NCI-H446 treated with DMSO at 0.1 percent for 48 hours (cell line): ENCODE measurements at regions not wholly inside any gene's neighbourhood (a gene's known extent, or its start where the extent isn't known, plus 50 kb on each side); places are given as distances from the start of the nearest gene placed in this dataset.

Source experiments
- DNase-seq: peaks from one replicate; lab custom pipeline; 2025; lab: John Stamatoyannopoulos, UW

DNA sequence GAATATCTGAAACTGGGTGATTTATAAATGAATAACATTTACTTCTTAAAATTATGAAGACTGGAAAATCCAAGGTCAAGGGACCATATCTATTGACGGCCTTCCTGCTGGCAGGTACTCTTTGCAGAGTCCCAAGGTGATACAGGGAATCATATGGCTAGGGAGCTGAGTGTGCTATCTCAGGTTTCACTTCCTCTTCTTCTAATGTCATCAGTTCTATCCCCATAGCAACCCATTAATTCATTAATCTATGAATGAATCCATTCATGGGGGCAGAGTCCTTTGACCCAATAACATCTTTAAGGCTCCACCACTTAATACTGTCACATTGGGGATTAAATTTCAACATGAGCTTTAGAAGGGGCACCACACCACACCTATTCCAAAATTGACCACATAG, 772.0 kb downstream of the HACE1 start:
- no peak for DNase-seq

DNA sequence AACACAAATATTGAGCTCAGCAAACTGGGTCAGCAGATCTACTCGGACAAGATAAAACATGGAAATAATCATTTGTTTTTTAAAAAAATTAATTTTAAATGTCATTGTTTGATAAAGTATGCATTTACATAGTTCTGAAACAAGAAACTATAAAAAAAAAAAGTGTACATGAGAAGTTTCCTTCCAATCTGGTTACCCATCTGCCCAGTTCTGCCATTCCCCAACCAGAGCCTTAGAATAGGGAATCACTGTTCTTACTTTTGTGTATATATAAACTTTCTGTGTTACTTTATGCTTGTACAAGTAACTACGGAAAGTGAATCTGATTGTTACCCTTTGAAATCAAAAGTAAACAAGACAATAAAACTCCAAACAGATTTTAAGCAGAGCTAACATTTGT, 791.4 kb downstream of the HACE1 start:
- DNase-seq, result no peak

DNA sequence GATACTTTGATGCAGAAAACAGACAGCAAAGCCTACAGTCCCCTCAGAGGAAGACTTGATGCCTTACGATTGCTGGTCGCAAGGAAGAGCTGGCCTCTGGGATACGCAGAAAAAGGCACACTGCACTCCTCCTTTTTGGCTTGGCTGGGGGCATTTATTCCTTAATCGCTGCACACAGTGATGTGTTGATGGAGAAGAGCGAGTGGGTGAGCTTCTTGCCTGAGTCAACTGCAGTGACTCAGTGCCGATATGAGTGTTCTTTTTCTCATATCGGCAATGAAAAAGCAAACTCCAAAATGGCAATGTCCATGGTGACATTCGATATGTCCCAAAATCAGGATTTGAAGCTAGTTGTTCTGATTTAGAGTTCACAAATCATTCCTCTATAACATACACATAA, 794.8 kb downstream of the HACE1 start:
- no peak for DNase-seq

DNA sequence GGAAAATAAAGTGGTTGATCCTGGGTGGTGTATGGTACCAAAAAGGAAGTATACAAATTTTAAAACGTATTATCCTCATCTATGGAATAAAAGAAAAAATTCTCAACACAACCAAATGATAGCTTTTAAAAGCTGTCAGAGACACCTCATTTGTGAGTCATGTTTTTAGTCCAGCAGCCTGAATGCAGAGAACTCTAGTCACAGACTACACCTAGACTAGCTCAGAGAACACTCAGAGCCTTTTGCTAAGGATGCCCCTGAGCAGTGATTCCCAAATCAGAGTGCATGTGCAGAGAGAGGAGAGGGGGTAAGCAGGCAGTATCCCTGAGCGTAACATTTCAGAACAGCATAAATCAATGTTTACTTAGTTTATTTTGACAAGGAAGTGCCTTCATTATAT, 809.3 kb downstream of the HACE1 start:
- DNase-seq, result no peak

DNA sequence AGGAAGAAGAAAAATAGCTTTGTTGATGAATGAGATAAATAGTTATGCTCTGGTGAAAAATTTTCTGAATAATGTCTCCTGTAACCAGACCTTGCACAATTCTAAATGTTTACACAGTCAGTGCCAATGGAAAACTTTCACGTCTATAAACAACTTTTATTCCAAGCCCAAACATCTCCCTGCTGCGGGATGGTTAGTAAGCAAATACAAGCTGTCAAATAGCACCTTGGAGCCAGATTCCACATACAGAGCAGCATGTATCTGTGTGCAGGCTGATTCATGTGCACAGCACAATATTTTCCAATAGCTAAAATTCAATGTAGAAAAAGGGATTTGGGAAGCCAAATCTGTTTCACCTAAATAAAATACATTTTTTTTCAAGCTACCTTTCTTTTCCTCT, 813.3 kb downstream of the HACE1 start:
- no peak for DNase-seq

DNA sequence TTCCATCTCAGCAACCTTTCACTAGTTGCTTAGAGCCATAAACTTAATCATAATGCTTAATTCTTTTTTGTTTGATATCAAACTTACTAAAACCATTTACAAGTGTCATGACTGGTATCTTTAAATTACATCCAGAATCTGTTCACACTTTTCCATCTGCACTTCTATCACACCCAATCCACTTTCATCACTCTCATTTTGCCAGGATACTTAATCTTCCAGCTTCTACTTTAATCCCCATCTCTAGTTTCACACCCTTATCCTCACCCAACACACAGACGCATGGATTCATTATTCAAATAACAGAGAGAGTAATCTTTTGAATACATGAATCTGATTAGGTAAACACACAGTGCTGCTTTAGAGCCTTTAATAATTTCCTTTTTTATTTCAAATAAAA, 828.4 kb downstream of the HACE1 start:
- no peak for DNase-seq

DNA sequence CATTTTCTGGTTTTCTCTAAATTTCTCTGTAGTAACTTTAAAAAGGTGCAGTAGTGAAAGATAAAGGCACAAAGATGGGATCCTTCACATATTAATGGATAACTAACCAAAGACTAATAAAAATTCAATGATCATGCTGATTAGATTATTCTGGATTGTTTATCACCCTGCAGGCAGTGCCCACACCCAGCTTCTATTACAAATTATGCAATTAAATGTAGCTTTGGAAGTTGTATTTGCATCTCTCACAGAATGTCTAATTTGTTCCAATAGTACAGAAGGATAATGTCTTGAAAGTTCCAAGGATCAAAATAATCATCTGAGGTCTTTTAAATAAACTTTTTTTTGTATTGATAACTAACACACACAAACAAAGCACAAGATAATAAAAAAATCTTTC, 837.6 kb downstream of the HACE1 start:
- no peak for DNase-seq

DNA sequence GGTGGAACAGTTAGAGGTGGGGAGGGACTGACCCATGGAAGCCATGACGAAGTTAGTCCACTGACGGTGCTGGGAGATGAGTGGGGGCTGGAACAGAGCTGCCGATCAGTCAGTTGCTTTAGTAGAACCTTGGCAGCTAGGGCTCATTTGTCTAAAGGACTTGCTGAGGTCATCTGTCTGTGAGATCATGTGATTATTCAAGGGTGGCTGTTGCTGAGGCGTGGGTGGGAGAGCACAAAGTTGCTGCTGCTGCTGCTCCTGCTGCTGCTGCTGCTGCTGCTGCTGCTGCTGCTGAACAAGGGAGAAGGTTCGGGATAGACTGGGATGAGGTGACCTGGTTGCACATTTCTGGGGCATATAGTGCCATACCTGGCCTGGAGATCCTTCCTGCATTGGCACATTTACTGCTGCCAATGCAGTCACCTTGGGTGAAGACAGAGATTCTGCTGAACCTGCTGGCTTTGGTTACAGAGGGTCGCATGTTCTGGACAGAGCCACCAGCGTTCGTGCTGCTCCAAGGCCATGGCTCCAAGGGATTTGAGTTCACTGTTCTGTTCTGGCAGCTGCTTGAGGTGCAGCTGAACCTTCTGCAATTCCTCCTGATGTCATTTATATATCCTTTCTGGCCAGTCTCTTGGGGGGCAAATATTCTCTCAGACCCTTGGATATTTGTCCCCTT, 840.5 kb downstream of the HACE1 start:
- no peak for DNase-seq

DNA sequence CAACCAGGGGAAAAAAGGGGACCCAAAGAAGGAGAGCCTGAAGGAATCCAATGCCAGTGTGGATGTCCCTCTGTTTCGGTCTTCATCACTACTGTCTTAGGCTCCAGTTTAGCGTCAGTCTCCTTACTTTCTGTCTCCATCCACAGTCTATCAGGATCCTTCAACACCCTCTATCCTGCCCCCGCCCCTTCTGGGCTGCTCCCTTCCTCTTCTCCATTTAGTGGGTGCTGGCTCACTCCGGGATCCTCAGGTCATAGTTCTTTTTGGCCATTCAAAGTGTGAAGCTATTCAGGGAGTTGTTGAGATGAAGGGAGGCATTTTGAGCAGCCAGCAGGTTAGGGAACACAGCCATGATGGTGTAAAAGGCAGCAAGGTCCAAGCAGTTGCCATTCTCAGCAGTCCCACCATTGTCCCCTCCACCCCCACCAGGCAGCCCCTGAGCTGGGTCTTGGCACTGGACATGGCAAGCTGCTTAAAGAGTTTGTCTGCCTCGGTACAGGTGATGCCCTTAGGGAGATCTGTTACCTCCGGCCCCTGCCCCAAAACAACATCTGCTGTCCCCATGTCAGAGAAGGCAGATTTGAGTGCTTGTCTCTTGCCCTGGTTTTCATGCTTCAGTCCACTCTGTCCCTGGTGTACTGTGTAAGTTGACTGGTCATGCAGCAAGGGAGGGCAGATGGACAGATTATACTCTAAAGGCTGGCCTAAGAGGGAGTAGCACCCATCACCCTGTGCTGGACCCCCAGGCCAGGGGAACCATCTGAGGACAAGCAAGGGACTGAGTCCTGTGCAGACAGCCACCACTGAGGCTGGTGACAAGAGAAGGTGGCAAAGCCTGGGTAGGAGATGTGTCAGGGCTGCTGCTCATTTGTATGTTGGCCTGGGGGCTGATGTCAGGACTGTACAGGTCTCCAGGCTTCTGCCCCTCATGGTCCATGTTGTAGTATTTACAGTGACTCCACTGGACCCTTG, 842.0 kb downstream of the HACE1 start:
- DNase-seq, result no peak

DNA sequence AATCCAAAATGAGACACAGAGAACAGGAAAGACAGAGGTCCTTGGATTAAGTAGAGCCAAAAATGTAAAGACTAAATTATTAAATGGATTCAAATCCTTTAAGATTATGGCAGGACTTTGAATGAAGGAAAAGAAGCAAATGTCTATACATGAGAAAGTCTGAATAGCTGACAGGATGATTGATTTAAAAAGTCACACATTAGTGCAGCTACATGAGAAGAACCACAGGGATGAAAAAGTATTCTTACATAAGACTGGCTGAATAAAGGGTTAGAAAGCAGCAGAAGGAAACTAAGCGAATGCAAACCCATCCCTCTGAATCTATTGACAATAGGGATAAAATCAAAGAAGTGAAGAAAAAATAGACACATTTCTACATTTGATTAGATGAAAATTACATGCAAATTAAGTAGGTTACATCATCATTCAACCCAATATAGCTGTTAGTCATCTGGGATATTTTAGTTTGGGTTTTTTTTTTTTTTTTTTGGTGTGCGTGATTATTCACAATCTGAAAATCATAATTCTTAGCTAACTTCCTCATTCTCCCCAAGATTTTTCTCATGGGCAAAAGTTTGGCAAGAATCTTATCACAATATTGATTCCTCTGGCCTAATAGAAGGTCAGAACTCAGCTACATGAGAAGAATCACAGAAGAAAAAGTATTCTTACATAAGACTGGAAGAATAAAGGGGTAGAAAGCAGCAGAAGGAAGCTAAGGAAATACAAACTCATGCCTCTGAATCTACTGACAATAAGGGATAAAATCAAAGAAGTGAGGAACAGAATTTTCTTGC, 845.4 kb downstream of the HACE1 start:
- no peak for DNase-seq

DNA sequence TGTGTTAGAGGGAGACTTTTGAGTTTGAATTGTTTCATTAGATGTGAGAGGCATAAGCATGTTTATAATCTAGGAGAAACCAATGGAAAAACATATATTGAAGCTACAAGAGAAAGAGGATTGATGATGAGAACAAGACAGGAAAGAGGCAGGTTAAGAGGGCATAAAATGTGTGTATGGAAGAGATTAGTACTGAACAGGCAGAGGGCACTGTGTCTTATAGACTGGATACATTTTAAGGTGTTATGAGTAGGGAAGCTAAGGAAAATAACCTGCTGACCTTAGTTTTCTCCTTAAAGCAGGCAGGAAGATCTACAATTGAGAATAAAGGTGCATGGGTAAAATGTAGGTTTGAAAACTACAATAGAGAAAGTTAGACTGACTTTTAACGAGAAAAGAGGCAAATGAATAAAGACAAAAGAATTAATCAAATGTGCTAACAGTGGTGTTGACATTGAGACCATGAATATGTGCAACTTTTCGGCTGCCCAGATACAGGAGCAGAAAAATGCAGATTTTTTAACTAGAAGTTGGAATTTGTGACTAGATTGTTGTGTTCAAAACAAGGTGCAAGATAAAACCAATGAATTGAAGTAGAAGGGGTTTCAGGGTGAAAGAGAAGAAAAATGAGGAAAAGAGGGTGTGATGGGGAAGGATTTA, 846.3 kb downstream of the HACE1 start:
- DNase-seq, result no peak

DNA sequence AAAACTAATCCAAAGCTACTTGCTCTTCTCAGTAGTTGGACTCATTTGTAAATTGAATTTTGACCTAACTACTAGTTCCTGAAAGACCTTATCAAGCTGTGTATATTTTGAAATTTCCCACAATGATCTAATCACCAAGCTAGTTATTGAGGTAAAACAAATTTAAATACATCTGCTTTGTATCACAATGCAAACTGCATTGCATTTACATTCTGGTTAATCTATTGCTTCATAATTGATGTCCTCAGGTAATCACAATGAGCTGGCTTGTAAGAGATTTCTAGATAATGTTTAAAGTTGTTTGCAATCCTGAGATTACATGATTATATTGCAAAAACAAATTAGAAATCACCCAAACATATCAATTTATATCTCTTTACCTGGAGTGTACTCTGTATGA, 848.8 kb downstream of the HACE1 start:
- DNase-seq, result no peak

DNA sequence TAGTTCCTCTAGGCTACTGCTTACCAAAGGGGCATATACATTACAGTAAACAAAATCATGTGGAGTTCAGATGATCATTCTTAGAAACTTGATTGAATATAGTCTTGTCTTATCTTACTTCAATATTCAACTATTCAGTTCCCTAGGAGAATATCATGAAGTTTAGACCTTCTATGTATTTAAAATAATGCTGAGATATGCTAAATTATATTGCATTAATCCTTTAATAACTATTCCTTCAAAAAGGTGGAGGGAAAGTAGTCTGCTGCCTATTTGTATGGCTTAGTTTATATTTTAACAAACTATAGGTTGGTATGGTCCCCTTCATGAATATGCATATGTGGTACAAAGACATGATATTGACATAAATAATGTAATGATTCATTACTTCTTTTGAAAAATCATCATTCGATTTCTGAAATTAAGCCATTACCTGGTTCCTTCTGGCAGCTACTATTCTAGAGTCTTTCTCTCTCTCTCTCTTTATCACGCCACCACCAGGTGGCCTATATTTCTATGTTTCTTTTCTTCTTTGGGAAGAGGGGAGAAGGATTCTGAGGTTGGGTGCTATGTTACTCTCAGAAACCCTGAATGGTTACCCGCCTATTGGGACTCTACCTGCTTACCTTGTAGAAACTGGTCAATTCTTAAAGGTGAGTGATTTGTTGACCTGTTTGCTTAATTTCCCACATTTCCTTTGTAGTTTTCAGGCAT, 855.8 kb downstream of the HACE1 start:
- DNase-seq, result no peak

DNA sequence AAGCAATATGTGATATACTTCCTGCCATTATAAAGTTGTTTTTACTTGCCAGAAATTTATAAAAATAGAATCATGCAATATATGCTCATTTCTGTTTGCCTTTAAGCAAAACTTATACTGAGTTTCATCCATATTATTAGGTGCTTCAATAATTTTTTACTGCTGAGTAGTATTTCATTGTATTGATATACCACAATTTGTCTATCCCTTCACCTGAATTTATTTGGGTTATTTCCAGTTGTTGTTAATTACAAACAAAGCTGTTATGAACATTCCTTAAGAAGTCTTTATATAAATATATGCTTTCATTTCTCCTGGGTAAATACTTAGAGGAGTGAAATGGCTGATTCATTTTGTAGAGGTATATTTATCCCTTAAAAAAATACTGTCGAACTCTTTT, 864.1 kb downstream of the HACE1 start:
- no peak for DNase-seq

DNA sequence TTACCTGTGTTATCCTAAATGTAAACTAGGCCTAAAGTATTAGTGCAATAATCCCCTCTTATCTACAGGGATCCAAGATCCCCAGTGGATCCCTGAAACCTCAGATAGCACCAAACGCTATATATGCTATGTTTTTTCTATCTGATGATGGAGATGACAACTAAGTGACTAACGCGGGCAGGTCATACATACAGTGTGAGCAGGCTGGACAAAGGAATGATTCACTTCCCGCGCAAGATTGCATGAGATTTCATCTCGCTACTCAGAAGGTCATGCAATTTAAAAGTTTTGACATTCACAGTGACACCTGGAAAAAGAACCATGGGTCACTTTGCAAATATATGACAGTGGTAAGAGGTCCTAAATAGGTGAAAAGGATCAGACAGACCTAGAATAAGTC, 875.9 kb downstream of the HACE1 start:
- no peak for DNase-seq

DNA sequence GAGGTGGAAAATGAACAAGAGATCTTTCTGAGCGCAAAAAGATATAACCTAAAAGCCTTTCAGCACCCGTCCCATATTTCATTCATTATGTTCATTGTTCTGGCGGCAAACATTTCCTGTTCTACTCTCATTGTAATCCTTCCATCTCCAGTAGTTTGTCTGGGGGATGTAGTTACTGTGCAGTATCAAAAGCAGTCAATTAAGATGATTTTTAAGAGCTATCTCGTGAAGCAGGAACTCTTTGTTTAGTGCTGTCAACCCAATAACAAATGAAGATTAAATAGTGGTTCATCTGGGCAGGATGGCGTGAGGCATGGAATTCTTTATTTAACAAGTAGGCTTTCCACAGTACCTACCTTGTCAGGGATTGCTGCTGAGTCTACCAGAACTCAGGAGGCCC, 876.7 kb downstream of the HACE1 start:
- no peak for DNase-seq

DNA sequence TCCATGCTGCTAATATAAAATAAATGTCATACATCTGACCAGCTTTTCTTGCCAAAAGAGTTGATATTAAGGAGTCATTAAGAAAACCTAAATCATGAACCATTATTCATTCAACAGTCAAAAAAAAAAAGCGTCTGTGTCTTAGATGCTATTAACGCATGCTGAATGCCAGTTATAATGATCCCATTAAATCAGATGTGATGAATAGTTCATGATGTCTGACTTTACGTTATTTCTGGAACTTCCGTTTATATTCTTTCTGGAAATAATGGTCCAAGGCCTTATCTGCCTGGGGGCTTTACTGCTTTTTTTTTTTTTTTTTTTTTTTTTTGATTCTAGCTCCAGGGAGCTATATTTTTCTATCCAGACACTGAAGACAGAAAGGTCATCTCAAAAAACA, 877.1 kb downstream of the HACE1 start:
- no peak for DNase-seq

DNA sequence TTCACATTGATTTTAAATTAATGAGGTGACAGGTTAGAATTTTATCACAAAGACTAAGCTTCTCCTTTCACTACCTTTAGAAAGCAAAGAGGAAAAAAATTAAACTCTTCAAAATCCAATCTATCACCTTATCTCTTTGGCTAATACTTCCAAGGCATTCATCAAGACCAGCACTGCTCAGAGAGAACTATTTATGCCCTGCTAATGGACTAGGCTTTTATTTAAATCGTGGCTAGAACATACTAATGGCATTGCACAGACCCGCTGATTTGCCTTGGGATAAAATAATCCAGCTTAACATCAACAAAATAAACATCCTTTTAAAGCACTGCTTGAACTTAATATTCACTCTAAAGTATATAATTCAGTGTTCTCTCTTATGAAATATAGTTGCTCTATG, 880.4 kb downstream of the HACE1 start:
- DNase-seq, result no peak

DNA sequence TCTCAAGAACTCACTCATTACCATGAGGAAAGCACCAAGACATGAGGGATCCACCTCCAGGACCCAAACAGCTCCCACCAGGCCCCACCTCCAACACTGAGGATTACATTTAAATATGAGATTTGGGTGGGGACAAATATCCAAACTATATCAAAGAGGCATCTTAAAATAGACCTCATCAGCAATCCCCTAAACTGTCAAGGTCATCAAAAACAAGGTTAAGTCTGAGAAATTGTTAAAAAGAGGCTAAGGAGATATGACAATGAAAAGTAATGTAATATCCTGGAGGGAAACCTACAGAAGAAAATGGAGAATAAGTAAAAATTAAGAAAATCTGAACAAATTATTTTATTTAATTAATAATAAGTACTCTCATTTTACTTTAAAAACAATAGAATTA, 922.3 kb downstream of the HACE1 start:
- DNase-seq, result no peak

DNA sequence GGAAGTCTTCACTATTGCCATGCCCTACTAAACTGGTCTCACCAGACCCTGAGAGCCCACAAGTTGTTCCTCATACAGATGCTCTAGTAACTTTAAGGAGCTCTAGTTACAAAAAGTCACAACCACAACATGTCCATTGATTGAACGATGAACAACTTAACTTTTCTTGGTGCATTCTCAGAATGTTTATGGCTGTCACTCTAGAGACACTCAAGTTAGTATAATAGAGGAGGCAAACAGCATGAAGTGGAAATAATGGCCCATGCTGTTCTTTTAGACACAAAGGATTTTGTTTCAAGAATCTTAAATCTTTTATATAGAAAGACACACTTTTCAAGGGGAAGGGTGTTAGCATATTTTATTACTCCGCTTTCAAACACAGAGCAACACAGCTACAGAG, 934.4 kb downstream of the HACE1 start:
- DNase-seq, result no peak

DNA sequence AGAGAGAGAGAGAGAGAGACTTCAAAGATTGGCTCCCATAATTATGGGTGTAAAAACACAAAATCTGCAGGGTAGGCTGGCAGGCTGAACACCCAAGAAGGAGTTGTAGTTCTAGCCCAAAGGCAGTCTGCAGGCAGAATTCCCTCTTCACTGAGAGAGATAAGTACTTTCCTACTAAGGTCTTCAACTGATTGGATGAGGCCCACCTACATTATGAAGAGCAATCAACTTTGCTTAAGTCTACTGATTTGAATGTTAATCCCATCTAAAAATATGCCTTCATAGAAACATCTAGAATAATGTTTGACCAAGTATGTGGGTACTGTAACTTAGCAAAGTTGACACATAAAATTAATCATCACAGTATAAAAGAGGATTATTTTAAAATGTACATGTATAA, 949.7 kb downstream of the HACE1 start:
- no peak for DNase-seq

DNA sequence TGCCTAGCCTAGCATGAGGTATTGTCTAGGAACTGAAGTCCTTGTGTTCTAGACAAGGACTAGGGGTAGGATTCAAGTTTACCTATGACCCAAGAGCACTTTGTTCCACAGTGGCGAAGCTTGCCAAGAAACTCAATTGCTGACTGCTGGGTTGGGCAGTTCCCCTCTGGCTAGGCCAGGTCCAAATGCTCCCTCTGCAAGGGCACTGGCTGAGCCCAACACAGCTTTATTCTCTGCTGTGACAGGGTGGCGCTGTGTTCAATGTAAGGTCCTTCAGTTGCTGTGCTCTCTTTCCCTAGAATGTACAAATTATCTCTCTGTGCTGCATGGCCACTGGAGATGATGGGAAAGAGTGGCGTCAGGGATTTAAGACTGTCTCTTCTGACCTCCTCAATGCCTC, 950.8 kb downstream of the HACE1 start:
- no peak for DNase-seq
